ENCODE measurements at regions not wholly inside any gene's neighbourhood (a gene's known extent, or its start where the extent isn't known, plus 50 kb on each side); places are given as distances from the start of the nearest gene placed in this dataset.

GRCh38 chr13:109853153-109853552 is 66.8 kb upstream of the IRS2 start:
- Histone ChIP-seq H2BK5ac (ENCODE audit: insufficient read length, low read length) (no peak overlapping the region), H4K5ac (ENCODE audit: insufficient read length, low read depth, low read length) (no peak overlapping the region), H3K79me1 (ENCODE audit: insufficient read depth, low read depth, low read length, poor library complexity, severe bottlenecking) (no peaks in the 10 kb centered on the region), H3K4ac (ENCODE audit: low read depth, low read length) (no peak overlapping the region), H3T11ph (ENCODE audit: low read length) (no peak overlapping the region), H2AFZ (ENCODE audit: low read length) (no peak overlapping the region), H2BK120ac (ENCODE audit: low read depth, low read length, poor library complexity, severe bottlenecking) (no peak overlapping the region), H2BK15ac (ENCODE audit: low read depth, low read length) (no peak overlapping the region), H2AK5ac (ENCODE audit: insufficient read length, low read length) (no peak overlapping the region), H4K8ac (replicated peaks; ENCODE audit: insufficient read length, low read depth, low read length) (no peak overlapping the region), H3K4me2 (ENCODE audit: insufficient read depth, insufficient read length, low read length) (no peak overlapping the region), H3K23ac (ENCODE audit: insufficient read length, low read depth, low read length) (no peak overlapping the region), H3K9me3 (ENCODE audit: control insufficient read depth, low read depth, low read length) (no peaks in the 10 kb centered on the region), H3K18ac (ENCODE audit: insufficient read length, low read depth, low read length) (no peak overlapping the region), H2BK12ac (ENCODE audit: insufficient read length, low read depth, low read length) (no peak overlapping the region), H3K56ac (ENCODE audit: insufficient read length, low read depth, low read length) (no peak overlapping the region), H3K27ac (ENCODE audit: insufficient read length, low read depth, low read length) (no peak overlapping the region), H4K91ac (ENCODE audit: insufficient read length, low read depth, low read length) (no peak overlapping the region), H3K23me2 (ENCODE audit: insufficient read length, low read depth, low read length, poor library complexity, severe bottlenecking) (no peaks in the 10 kb centered on the region), H4K20me1 (ENCODE audit: control insufficient read depth, insufficient read depth, insufficient read length) (no peaks in the 10 kb centered on the region), H3K14ac (ENCODE audit: insufficient read depth, low read length) (no peak overlapping the region), H2BK20ac (ENCODE audit: low read depth, low read length, poor library complexity, severe bottlenecking) (no peak overlapping the region), H3K9ac (ENCODE audit: extremely low read depth, insufficient read length, low read length) (no peak overlapping the region), H3K79me2 (ENCODE audit: insufficient read depth, low read length) (no peaks in the 10 kb centered on the region), H3K4me1 (ENCODE audit: insufficient read depth, low read length) (peaks cover 2% of the 10 kb centered on the region; the same call in 1 of the 2 replicates), H3K27me3 (ENCODE audit: insufficient read depth, low read length) (no peaks in the 10 kb centered on the region)
- DNase-seq = no peak
- Mint-ChIP-seq H3K36me3 (ENCODE audit: insufficient read depth in 1 of 3, low read depth in 3 of 3) (no peaks in the 10 kb centered on the region), H3K27me3 (ENCODE audit: low read depth) (no peaks in the 10 kb centered on the region), H3K9me3 (no peaks in the 10 kb centered on the region), H3K4me1 (peaks cover 18 to 20% of the 10 kb centered on the region in 2 experiments), H3K27ac (no peak overlapping the region), H3K4me3 (no peak overlapping the region)
- WGBS (ENCODE audit: extremely low coverage, insufficient read length, low lambda C conversion rate) = no CpG with 5 or more reads among the region's 5 CpGs
- no peak for TF ChIP-seq CTCF (conservative IDR thresholded peaks at IDR 0.05)
